Mucosa of descending colon (tissue), 3 donors: ENCODE measurements at regions not wholly inside any gene's neighbourhood (a gene's known extent, or its start where the extent isn't known, plus 50 kb on each side); places are given as distances from the start of the nearest gene placed in this dataset.
A peak's percentile ranks its signal among the peaks of the same experiment; 100 is the strongest.
"Not testable (repeated sequence)": the region's sequence is repeated elsewhere in the genome, so short reads cannot be mapped to it uniquely, and the experiment has no call there.

Experiments
- ATAC-seq: fragments of 200-7000 bp; cut with Tn5 transposase; one replicate; pipeline ENCODE4 v1.9.1; 2020; ENCODE audit warnings: mild to moderate bottlenecking, moderate library complexity
- DNase-seq, 3 donors: peaks; one replicate each; pipeline ENCODE4 v3.0.0-alpha.2; 2020
- H3K36me3 ChIP-seq: fragments of 200-600 bp; one replicate; pipeline ENCODE4 v1.8.0; 2021; ENCODE audit warnings: low read depth, mild to moderate bottlenecking
- H3K4me1 ChIP-seq: fragments of 200-600 bp; one replicate; pipeline ENCODE4 v1.8.0; 2021; ENCODE audit warnings: low read depth, mild to moderate bottlenecking
- H3K4me3 ChIP-seq: fragments of 200-600 bp; one replicate; pipeline ENCODE4 v1.8.0; 2021; ENCODE audit warnings: mild to moderate bottlenecking
- H3K9me3 ChIP-seq: fragments of 200-600 bp; one replicate; pipeline ENCODE4 v1.8.0; 2021; ENCODE audit warnings: mild to moderate bottlenecking
- CTCF ChIP-seq: fragments of 200-600 bp; IDR thresholded peaks from one replicate; pipeline ENCODE4 v1.8.0; 2022; ENCODE audit warnings: antibody characterized with exemption, mild to moderate bottlenecking
- intact Hi-C, 2 donors: fragments of 100-400 bp; cut with DNase I in 1 of 2; cut with micrococcal nuclease in 1 of 2; formaldehyde crosslinking; loops; one replicate each; pipeline versions ENCODE4 v1.11.0 to v1.11.1; 2022; cut with DNase I, micrococcal nuclease
- donor health status: DM: no; HTN: no; CAD: no; lungs with moderate emphysema.
- donor health status: DM: no; HTN: no; CAD: no.
- donor health status: DM: no; HTN: yes; CAD: no.

- intact Hi-C loops, result no loop called here
Observed at GRCh38 chr13:50133358-50133953, 118.2 kb downstream of the KCNRG start.

GRCh38 chr13:50136226-50136625, 121.0 kb downstream of the KCNRG start:
- Histone ChIP-seq H3K9me3 (no peaks in the 10 kb centered on the region), H3K4me1 (no peaks in the 10 kb centered on the region), H3K4me3 (no peak overlapping the region), H3K36me3 (no peaks in the 10 kb centered on the region)
- DNase-seq (no peak), ATAC-seq (no peak)
- intact Hi-C loops, result no loop called here
- TF ChIP-seq CTCF, result no peak

More at GRCh38 chr13:50133358-50133953, 118.2 kb downstream of the KCNRG start:
- Histone ChIP-seq H3K4me1 (peaks cover 9% of the 10 kb centered on the region), H3K9me3 (no peaks in the 10 kb centered on the region), H3K4me3 (no peak overlapping the region), H3K36me3 (no peaks in the 10 kb centered on the region)
- DNase-seq, result peak in 2 of 3 donors; percentile 23 to 37
- ATAC-seq, result no peak
- TF ChIP-seq CTCF, result no peak

- TF ChIP-seq CTCF, result no peak
- Histone ChIP-seq H3K4me3 (no peak overlapping the region), H3K9me3 (no peaks in the 10 kb centered on the region), H3K4me1 (no peaks in the 10 kb centered on the region), H3K36me3 (no peaks in the 10 kb centered on the region)
- DNase-seq, result no peak
- intact Hi-C loops, result no loop called here
- ATAC-seq, result peak; percentile 37
Observed at GRCh38 chr13:50136678-50137077, 121.4 kb downstream of the KCNRG start.

GRCh38 chr13:50139435-50139934, 124.2 kb downstream of the KCNRG start:
- H3K4me3 ChIP-seq, H3K4me1 ChIP-seq, H3K36me3 ChIP-seq, intact Hi-C loops, H3K9me3 ChIP-seq, DNase-seq, ATAC-seq: not testable (repeated sequence)

GRCh38 chr13:50140153-50140552, 124.9 kb downstream of the KCNRG start:
- no peak for TF ChIP-seq CTCF
- Histone ChIP-seq H3K4me1 (no peaks in the 10 kb centered on the region), H3K36me3 (no peaks in the 10 kb centered on the region), H3K4me3 (no peak overlapping the region), H3K9me3 (no peaks in the 10 kb centered on the region)
- DNase-seq, result no peak
- no peak for ATAC-seq
- intact Hi-C loops, result no loop called here

GRCh38 chr13:50140581-50141374, 125.5 kb downstream of the KCNRG start:
- no peak for ATAC-seq
- no peak overlapping the region for H3K4me3 ChIP-seq
- no peak for DNase-seq
- no peaks in the 10 kb centered on the region for H3K9me3 ChIP-seq
- no peak for TF ChIP-seq CTCF
- H3K36me3 ChIP-seq, result no peaks in the 10 kb centered on the region
- no peaks in the 10 kb centered on the region for H3K4me1 ChIP-seq
- intact Hi-C loops, result no loop called here
